ENCODE measurements at regions not wholly inside any gene's neighbourhood (a gene's known extent, or its start where the extent isn't known, plus 50 kb on each side); places are given as distances from the start of the nearest gene placed in this dataset.
"Not testable (repeated sequence)": the region's sequence is repeated elsewhere in the genome, so short reads cannot be mapped to it uniquely, and the experiment has no call there.

- H2AFZ ChIP-seq (ENCODE audit: low read depth), result no peak overlapping the region
- H3K4me2 ChIP-seq, result no peak overlapping the region
- no peak overlapping the region for H3K9ac ChIP-seq
- no peak overlapping the region for H3K4me3 ChIP-seq (IDR thresholded peaks at IDR 0.05; ENCODE audit: insufficient read depth, low read depth, low read length)
- no peaks in the 10 kb centered on the region for H3K4me1 ChIP-seq (ENCODE audit: low read depth, poor library complexity, severe bottlenecking)
- H3K79me2 ChIP-seq (ENCODE audit: insufficient read depth, low read depth), result no peaks in the 10 kb centered on the region
- H3K27me3 ChIP-seq (ENCODE audit: insufficient read depth, low read depth), result no peaks in the 10 kb centered on the region
- no peak for TF ChIP-seq CTCF (conservative IDR thresholded peaks at IDR 0.05; ENCODE audit: low read depth, low read length)
- H4K20me1 ChIP-seq (ENCODE audit: insufficient read depth), result no peaks in the 10 kb centered on the region
- H3K27ac ChIP-seq, result no peak overlapping the region
- H3K36me3 ChIP-seq (ENCODE audit: insufficient read depth), result no peaks in the 10 kb centered on the region
Observed at GRCh38 chr11:109051200-109051599, 370.8 kb upstream of the C11orf87 start.

- no peak for TF ChIP-seq CTCF (conservative IDR thresholded peaks at IDR 0.05; ENCODE audit: low read depth, low read length)
- Histone ChIP-seq H2AFZ (ENCODE audit: low read depth) (no peak overlapping the region), H3K9ac (no peak overlapping the region), H3K4me3 (IDR thresholded peaks at IDR 0.05; ENCODE audit: insufficient read depth, low read depth, low read length) (no peak overlapping the region), H3K79me2 (ENCODE audit: insufficient read depth, low read depth) (no peaks in the 10 kb centered on the region), H4K20me1 (ENCODE audit: insufficient read depth) (no peaks in the 10 kb centered on the region), H3K4me1 (ENCODE audit: low read depth, poor library complexity, severe bottlenecking) (no peaks in the 10 kb centered on the region), H3K27ac (no peak overlapping the region), H3K27me3 (ENCODE audit: insufficient read depth, low read depth) (no peaks in the 10 kb centered on the region), H3K4me2 (no peak overlapping the region), H3K36me3 (ENCODE audit: insufficient read depth) (no peaks in the 10 kb centered on the region)
Observed at GRCh38 chr11:109059402-109059801, 362.6 kb upstream of the C11orf87 start.

- Histone ChIP-seq H3K79me2 (ENCODE audit: insufficient read depth, low read depth) (no peaks in the 10 kb centered on the region), H3K9ac (no peak overlapping the region), H3K4me1 (ENCODE audit: low read depth, poor library complexity, severe bottlenecking) (no peaks in the 10 kb centered on the region), H3K4me3 (IDR thresholded peaks at IDR 0.05; ENCODE audit: insufficient read depth, low read depth, low read length) (no peak overlapping the region), H3K27me3 (ENCODE audit: insufficient read depth, low read depth) (no peaks in the 10 kb centered on the region), H3K4me2 (no peak overlapping the region), H2AFZ (ENCODE audit: low read depth) (no peak overlapping the region), H4K20me1 (ENCODE audit: insufficient read depth) (no peaks in the 10 kb centered on the region), H3K36me3 (ENCODE audit: insufficient read depth) (no peaks in the 10 kb centered on the region), H3K27ac (no peak overlapping the region)
- no peak for TF ChIP-seq CTCF (conservative IDR thresholded peaks at IDR 0.05; ENCODE audit: low read depth, low read length)
Observed at GRCh38 chr11:109061394-109061793, 360.6 kb upstream of the C11orf87 start.

GRCh38 chr11:109062445-109062844 lies 359.5 kb upstream of the C11orf87 start:
- H3K4me3 ChIP-seq (IDR thresholded peaks at IDR 0.05; ENCODE audit: insufficient read depth, low read depth, low read length), result no peak overlapping the region
- no peak for TF ChIP-seq CTCF (conservative IDR thresholded peaks at IDR 0.05; ENCODE audit: low read depth, low read length)
- no peak overlapping the region for H3K9ac ChIP-seq
- no peak overlapping the region for H3K27ac ChIP-seq
- H2AFZ ChIP-seq (ENCODE audit: low read depth), result no peak overlapping the region
- no peaks in the 10 kb centered on the region for H3K4me1 ChIP-seq (ENCODE audit: low read depth, poor library complexity, severe bottlenecking)
- H3K36me3 ChIP-seq (ENCODE audit: insufficient read depth), result no peaks in the 10 kb centered on the region
- no peaks in the 10 kb centered on the region for H4K20me1 ChIP-seq (ENCODE audit: insufficient read depth)
- H3K79me2 ChIP-seq (ENCODE audit: insufficient read depth, low read depth), result no peaks in the 10 kb centered on the region
- H3K4me2 ChIP-seq, result no peak overlapping the region
- no peaks in the 10 kb centered on the region for H3K27me3 ChIP-seq (ENCODE audit: insufficient read depth, low read depth)

GRCh38 chr11:109062871-109063270 lies 359.1 kb upstream of the C11orf87 start:
- Histone ChIP-seq H3K9ac (no peak overlapping the region), H3K4me3 (IDR thresholded peaks at IDR 0.05; ENCODE audit: insufficient read depth, low read depth, low read length) (no peak overlapping the region), H2AFZ (ENCODE audit: low read depth) (no peak overlapping the region), H4K20me1 (ENCODE audit: insufficient read depth) (no peaks in the 10 kb centered on the region), H3K4me2 (no peak overlapping the region), H3K27me3 (ENCODE audit: insufficient read depth, low read depth) (no peaks in the 10 kb centered on the region), H3K36me3 (ENCODE audit: insufficient read depth) (no peaks in the 10 kb centered on the region), H3K4me1 (ENCODE audit: low read depth, poor library complexity, severe bottlenecking) (no peaks in the 10 kb centered on the region), H3K27ac (no peak overlapping the region), H3K79me2 (ENCODE audit: insufficient read depth, low read depth) (no peaks in the 10 kb centered on the region)
- TF ChIP-seq CTCF (conservative IDR thresholded peaks at IDR 0.05; ENCODE audit: low read depth, low read length), result no peak

GRCh38 chr11:109064618-109065311 lies 357.2 kb upstream of the C11orf87 start:
- not testable (repeated sequence) for H4K20me1 ChIP-seq (ENCODE audit: insufficient read depth); H3K27me3 ChIP-seq (ENCODE audit: insufficient read depth, low read depth); H3K36me3 ChIP-seq (ENCODE audit: insufficient read depth); H3K79me2 ChIP-seq (ENCODE audit: insufficient read depth, low read depth); H3K9ac ChIP-seq; H3K4me2 ChIP-seq; H2AFZ ChIP-seq (ENCODE audit: low read depth); H3K4me3 ChIP-seq (IDR thresholded peaks at IDR 0.05; ENCODE audit: insufficient read depth, low read depth, low read length); H3K4me1 ChIP-seq (ENCODE audit: low read depth, poor library complexity, severe bottlenecking); H3K27ac ChIP-seq
